ENCODE measurements at regions not wholly inside any gene's neighbourhood (a gene's known extent, or its start where the extent isn't known, plus 50 kb on each side); places are given as distances from the start of the nearest gene placed in this dataset.

GRCh38 chr19:46550684-46551083 is 50.4 kb upstream of the CALM3 start:
- TF ChIP-seq POLR2A (IDR thresholded peaks at IDR 0.05; ENCODE audit: low read length) (no peak), MAFK (IDR thresholded peaks at IDR 0.05; ENCODE audit: partially characterized antibody) (no peak), RNF2 (IDR thresholded peaks at IDR 0.05; ENCODE audit: borderline replicate concordance, low read depth) (no peak), MAX (IDR thresholded peaks at IDR 0.05) (no peak), BHLHE40 (IDR thresholded peaks at IDR 0.05; ENCODE audit: low read depth, low read length) (no peak), EP300 (IDR thresholded peaks at IDR 0.05) (no peak), ELK1 (IDR thresholded peaks at IDR 0.05; ENCODE audit: low read depth, low read length) (no peak)
- TF ChIP-seq, protein P1, sequence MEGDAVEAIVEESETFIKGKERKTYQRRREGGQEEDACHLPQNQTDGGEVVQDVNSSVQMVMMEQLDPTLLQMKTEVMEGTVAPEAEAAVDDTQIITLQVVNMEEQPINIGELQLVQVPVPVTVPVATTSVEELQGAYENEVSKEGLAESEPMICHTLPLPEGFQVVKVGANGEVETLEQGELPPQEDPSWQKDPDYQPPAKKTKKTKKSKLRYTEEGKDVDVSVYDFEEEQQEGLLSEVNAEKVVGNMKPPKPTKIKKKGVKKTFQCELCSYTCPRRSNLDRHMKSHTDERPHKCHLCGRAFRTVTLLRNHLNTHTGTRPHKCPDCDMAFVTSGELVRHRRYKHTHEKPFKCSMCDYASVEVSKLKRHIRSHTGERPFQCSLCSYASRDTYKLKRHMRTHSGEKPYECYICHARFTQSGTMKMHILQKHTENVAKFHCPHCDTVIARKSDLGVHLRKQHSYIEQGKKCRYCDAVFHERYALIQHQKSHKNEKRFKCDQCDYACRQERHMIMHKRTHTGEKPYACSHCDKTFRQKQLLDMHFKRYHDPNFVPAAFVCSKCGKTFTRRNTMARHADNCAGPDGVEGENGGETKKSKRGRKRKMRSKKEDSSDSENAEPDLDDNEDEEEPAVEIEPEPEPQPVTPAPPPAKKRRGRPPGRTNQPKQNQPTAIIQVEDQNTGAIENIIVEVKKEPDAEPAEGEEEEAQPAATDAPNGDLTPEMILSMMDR (IDR thresholded peaks at IDR 0.05) = no peak
- TF ChIP-seq, protein P2, sequence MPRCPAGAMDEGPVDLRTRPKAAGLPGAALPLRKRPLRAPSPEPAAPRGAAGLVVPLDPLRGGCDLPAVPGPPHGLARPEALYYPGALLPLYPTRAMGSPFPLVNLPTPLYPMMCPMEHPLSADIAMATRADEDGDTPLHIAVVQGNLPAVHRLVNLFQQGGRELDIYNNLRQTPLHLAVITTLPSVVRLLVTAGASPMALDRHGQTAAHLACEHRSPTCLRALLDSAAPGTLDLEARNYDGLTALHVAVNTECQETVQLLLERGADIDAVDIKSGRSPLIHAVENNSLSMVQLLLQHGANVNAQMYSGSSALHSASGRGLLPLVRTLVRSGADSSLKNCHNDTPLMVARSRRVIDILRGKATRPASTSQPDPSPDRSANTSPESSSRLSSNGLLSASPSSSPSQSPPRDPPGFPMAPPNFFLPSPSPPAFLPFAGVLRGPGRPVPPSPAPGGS (IDR thresholded peaks at IDR 0.05) = no peak

Data from A549 (cell line).